ENCODE measurements at regions not wholly inside any gene's neighbourhood (a gene's known extent, or its start where the extent isn't known, plus 50 kb on each side); places are given as distances from the start of the nearest gene placed in this dataset.

DNA sequence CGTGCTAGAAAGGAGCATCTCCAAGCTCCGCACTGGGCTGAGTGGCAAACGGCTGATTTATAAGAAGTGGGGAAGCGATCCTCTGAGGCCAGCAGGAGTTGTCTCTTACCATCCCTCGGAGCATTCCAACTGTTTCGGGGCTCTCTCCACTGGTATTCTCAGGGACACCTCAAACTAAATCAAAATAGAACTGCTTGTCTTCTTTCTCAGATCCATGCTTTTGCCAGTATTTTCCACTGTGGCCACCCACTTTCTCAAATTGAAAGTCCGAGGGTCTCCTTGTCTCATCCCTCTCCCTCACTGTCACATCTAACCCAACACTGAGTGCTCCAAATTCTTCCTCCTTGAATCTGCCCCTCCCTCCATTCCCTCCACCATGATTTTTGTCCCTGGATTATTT lies 83.2 kb upstream of the LEP start:
- H3K4me1 Mint-ChIP-seq = peaks cover 14% of the 10 kb centered on the region
- H3K27me3 Mint-ChIP-seq (ENCODE audit: insufficient read depth) = peaks cover 54% of the 10 kb centered on the region
- Histone ChIP-seq H3K9me3 (ENCODE audit: control insufficient read depth, low read length) (no peaks in the 10 kb centered on the region), H3K27ac (ENCODE audit: low read depth, low read length) (no peak overlapping the region), H3K4me1 (ENCODE audit: control insufficient read depth, insufficient read depth, low read length) (no peaks in the 10 kb centered on the region), H3K36me3 (ENCODE audit: control insufficient read depth, insufficient read depth, low read length) (no peaks in the 10 kb centered on the region), H3K9ac (ENCODE audit: extremely low read depth, low read length, poor library complexity, severe bottlenecking) (no peak overlapping the region), H3K4me3 (ENCODE audit: low read length) (no peak overlapping the region), H3K27me3 (ENCODE audit: control insufficient read depth, insufficient read depth, low read length, poor library complexity, severe bottlenecking) (peaks cover 47% of the 10 kb centered on the region)
- no peaks in the 10 kb centered on the region for H3K36me3 Mint-ChIP-seq (ENCODE audit: low read depth)
- no peak overlapping the region for H3K4me3 Mint-ChIP-seq
- 89 to 93% methylated on average over 7 of the region's 7 CpGs for WGBS, 2 experiments (ENCODE audit: insufficient coverage in 1 of 2, insufficient read length in 1 of 2)
- TF ChIP-seq CTCF (conservative IDR thresholded peaks at IDR 0.05) = no peak
- DNase-seq = peak; percentile 38
- no peaks in the 10 kb centered on the region for H3K9me3 Mint-ChIP-seq
- H3K27ac Mint-ChIP-seq = no peak overlapping the region

GRCh38 chr7:128158370-128158769 lies 82.7 kb upstream of the LEP start:
- DNase-seq = peak; percentile 21
- Mint-ChIP-seq H3K4me3 (no peak overlapping the region), H3K4me1 (peaks cover 14% of the 10 kb centered on the region), H3K9me3 (no peaks in the 10 kb centered on the region), H3K27ac (no peak overlapping the region), H3K36me3 (ENCODE audit: low read depth) (no peaks in the 10 kb centered on the region), H3K27me3 (ENCODE audit: insufficient read depth) (peaks cover 59% of the 10 kb centered on the region)
- H3K36me3 ChIP-seq (ENCODE audit: control insufficient read depth, insufficient read depth, low read length) = no peaks in the 10 kb centered on the region
- no peaks in the 10 kb centered on the region for H3K9me3 ChIP-seq (ENCODE audit: control insufficient read depth, low read length)
- no peak for TF ChIP-seq CTCF (conservative IDR thresholded peaks at IDR 0.05)
- H3K4me1 ChIP-seq (ENCODE audit: control insufficient read depth, insufficient read depth, low read length) = no peaks in the 10 kb centered on the region
- no peak overlapping the region for H3K9ac ChIP-seq (ENCODE audit: extremely low read depth, low read length, poor library complexity, severe bottlenecking)
- no peak overlapping the region for H3K4me3 ChIP-seq (ENCODE audit: low read length)
- H3K27me3 ChIP-seq (ENCODE audit: control insufficient read depth, insufficient read depth, low read length, poor library complexity, severe bottlenecking) = peaks cover 52% of the 10 kb centered on the region
- WGBS, 2 experiments (ENCODE audit: insufficient coverage in 1 of 2, insufficient read length in 1 of 2) = 89 to 92% methylated on average over 3 of the region's 3 CpGs
- no peak overlapping the region for H3K27ac ChIP-seq (ENCODE audit: low read depth, low read length)

DNA sequence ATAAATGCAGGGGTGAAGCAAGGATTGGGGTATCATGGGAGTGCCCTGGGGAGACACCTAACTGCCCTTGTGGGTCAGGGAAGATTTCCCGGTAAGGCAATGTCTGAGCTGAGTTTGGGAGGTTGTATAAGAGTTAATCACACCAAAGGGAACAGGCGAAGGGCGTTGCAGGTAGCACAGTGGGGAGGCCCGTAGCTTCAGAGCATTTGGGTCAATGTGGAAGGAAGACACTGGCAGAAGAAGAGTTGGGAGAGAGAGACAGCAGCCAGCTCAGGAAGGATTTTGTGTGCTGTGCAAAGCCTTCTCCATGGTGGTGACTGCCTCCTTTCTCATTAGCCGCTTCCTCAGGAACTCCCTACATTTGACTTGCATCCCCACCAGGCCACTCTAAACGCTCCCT lies 80.8 kb upstream of the LEP start:
- Histone ChIP-seq H3K4me3 (ENCODE audit: low read length) (no peak overlapping the region), H3K27ac (ENCODE audit: low read depth, low read length) (no peak overlapping the region), H3K36me3 (ENCODE audit: control insufficient read depth, insufficient read depth, low read length) (no peaks in the 10 kb centered on the region), H3K9ac (ENCODE audit: extremely low read depth, low read length, poor library complexity, severe bottlenecking) (no peak overlapping the region), H3K27me3 (ENCODE audit: control insufficient read depth, insufficient read depth, low read length, poor library complexity, severe bottlenecking) (peaks cover 71% of the 10 kb centered on the region), H3K9me3 (ENCODE audit: control insufficient read depth, low read length) (no peaks in the 10 kb centered on the region), H3K4me1 (ENCODE audit: control insufficient read depth, insufficient read depth, low read length) (no peaks in the 10 kb centered on the region)
- Mint-ChIP-seq H3K27me3 (ENCODE audit: insufficient read depth) (peaks cover 76% of the 10 kb centered on the region), H3K27ac (no peak overlapping the region), H3K4me1 (peaks cover 3% of the 10 kb centered on the region), H3K4me3 (no peak overlapping the region), H3K36me3 (ENCODE audit: low read depth) (no peaks in the 10 kb centered on the region), H3K9me3 (no peaks in the 10 kb centered on the region)
- DNase-seq = no peak
- 85 to 86% methylated on average over 5 to 6 of the region's 6 CpGs for WGBS, 2 experiments (ENCODE audit: insufficient coverage in 1 of 2, insufficient read length in 1 of 2)
- TF ChIP-seq CTCF (conservative IDR thresholded peaks at IDR 0.05) = no peak

Measured in endodermal cell (in vitro differentiated cells).